A673 (cell line): ENCODE measurements at regions not wholly inside any gene's neighbourhood (a gene's known extent, or its start where the extent isn't known, plus 50 kb on each side); places are given as distances from the start of the nearest gene placed in this dataset.

Experiments used
- BruUV-seq: library from RNA; stranded (reverse); fragments of 400-500 nt; replicated peaks from 2 replicates; lab custom pipeline; 2021; lab: Mats Ljungman, UMichigan
- CTCF ChIA-PET: fragments of 300-600 bp; sonication (Branson Sonifier 250); formaldehyde crosslinking; loops from one replicate; lab custom pipeline; 2022; ENCODE audit warnings: antibody characterized with exemption; lab: Charles Lee
- POLR2A ChIA-PET: fragments of 300-600 bp; sonication (Branson Sonifier 250); formaldehyde crosslinking; loops from one replicate; lab custom pipeline; 2022; ENCODE audit warnings: antibody characterized with exemption; ENCODE audit not compliant: low non-redundant PET; lab: Charles Lee
- DNase-seq: peaks from one replicate; pipeline ENCODE4 v3.0.0-alpha.2; 2015; ENCODE audit warnings: low spot score
- H3K27ac ChIP-seq: fragments of 200-600 bp; sonication (generic); 2 replicates; pipeline ENCODE4 v1.5.1; 2016; ENCODE audit warnings: mixed run types, low read depth, mild to moderate bottlenecking, mixed read lengths, antibody characterized with exemption, low read length; ENCODE audit not compliant: poor library complexity, severe bottlenecking
- H3K27me3 ChIP-seq: fragments of 200-600 bp; sonication (generic); replicated peaks from 2 replicates; pipeline ENCODE4 v1.6.1; 2017; ENCODE audit warnings: mixed run types, low read depth, mild to moderate bottlenecking, mixed read lengths, antibody characterized with exemption, low read length; ENCODE audit not compliant: insufficient read depth, poor library complexity
- H3K36me3 ChIP-seq: fragments of 200-600 bp; sonication (generic); 2 replicates; pipeline ENCODE4 v1.6.1; 2016; ENCODE audit warnings: mixed run types, mild to moderate bottlenecking, mixed read lengths, antibody characterized with exemption, low read length; ENCODE audit not compliant: insufficient read depth, poor library complexity, severe bottlenecking
- H3K4me1 ChIP-seq: fragments of 200-600 bp; sonication (generic); 2 replicates; pipeline ENCODE4 v1.6.1; 2017; ENCODE audit warnings: mixed run types, mild to moderate bottlenecking, mixed read lengths, antibody characterized with exemption, low read length; ENCODE audit not compliant: insufficient read depth, poor library complexity, severe bottlenecking
- H3K4me3 ChIP-seq: fragments of 200-600 bp; sonication (generic); 2 replicates; pipeline ENCODE4 v1.5.1; 2016; ENCODE audit warnings: low read depth, mixed run types, mild to moderate bottlenecking, mixed read lengths, low read length; ENCODE audit not compliant: poor library complexity, severe bottlenecking
- H3K9me3 ChIP-seq: fragments of 200-600 bp; sonication (generic); 2 replicates; pipeline ENCODE4 v1.6.1; 2016; ENCODE audit warnings: mixed run types, low read depth, mild to moderate bottlenecking, mixed read lengths, antibody characterized with exemption, low read length; ENCODE audit not compliant: poor library complexity, severe bottlenecking
- EZH2 ChIP-seq: fragments of 200-600 bp; sonication (generic); IDR thresholded peaks from 2 replicates; pipeline ENCODE4 v1.6.1; 2017; ENCODE audit warnings: borderline replicate concordance, low read depth, mild to moderate bottlenecking, mixed read lengths, antibody characterized with exemption, low read length; ENCODE audit not compliant: poor library complexity, severe bottlenecking
- intact Hi-C: fragments of 100-400 bp; cut with micrococcal nuclease; formaldehyde crosslinking; loops from one replicate; pipeline ENCODE4 v1.10.0; 2022; ENCODE audit not compliant: unreplicated experiment
- TF ChIP-seq, protein P1 (sequence below): fragments of 300-800, 200-600 bp; sonication (generic); conservative IDR thresholded peaks from 2 replicates; pipeline ENCODE4 v1.5.1; 2017; ENCODE audit warnings: low read depth, mild to moderate bottlenecking, antibody characterized with exemption, low read length, moderate library complexity, mixed read lengths

DNA sequence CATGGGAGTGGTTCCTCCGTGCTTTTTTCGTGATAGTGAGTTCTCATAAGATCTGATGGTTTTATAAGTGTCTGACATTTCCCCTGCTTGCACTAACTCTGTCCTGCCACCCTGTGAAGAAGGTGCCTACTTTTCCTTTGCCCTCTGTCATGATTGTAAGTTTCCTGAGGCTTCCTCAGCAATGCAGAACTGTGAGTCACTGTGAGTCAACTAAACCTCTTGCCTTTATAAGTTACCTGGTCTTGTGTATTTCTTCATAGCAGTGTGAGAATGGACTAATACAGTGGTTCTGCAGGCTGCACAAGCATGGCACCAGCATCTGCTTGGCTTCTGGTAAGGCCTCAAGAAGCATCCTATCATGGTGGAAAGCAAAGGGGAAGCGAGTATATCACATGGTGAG, 1144.6 kb downstream of the SORCS3 start:
- Histone ChIP-seq H3K4me1 (no peaks in the 10 kb centered on the region), H3K36me3 (no peaks in the 10 kb centered on the region), H3K9me3 (peaks cover 14% of the 10 kb centered on the region), H3K27ac (no peak overlapping the region), H3K27me3 (no peaks in the 10 kb centered on the region), H3K4me3 (no peak overlapping the region)
- TF ChIP-seq EZH2: no peak
- TF ChIP-seq, protein P1, sequence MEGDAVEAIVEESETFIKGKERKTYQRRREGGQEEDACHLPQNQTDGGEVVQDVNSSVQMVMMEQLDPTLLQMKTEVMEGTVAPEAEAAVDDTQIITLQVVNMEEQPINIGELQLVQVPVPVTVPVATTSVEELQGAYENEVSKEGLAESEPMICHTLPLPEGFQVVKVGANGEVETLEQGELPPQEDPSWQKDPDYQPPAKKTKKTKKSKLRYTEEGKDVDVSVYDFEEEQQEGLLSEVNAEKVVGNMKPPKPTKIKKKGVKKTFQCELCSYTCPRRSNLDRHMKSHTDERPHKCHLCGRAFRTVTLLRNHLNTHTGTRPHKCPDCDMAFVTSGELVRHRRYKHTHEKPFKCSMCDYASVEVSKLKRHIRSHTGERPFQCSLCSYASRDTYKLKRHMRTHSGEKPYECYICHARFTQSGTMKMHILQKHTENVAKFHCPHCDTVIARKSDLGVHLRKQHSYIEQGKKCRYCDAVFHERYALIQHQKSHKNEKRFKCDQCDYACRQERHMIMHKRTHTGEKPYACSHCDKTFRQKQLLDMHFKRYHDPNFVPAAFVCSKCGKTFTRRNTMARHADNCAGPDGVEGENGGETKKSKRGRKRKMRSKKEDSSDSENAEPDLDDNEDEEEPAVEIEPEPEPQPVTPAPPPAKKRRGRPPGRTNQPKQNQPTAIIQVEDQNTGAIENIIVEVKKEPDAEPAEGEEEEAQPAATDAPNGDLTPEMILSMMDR: no peak
- intact Hi-C loops: no loop called here
- no TSS peak for BruUV-seq
- ChIA-PET CTCF (no interaction called here), POLR2A (no interaction called here)
- no peak for DNase-seq

- no peak overlapping the region for H3K27ac ChIP-seq
- H3K27me3 ChIP-seq: no peaks in the 10 kb centered on the region
- ChIA-PET POLR2A (no interaction called here), CTCF (no interaction called here)
- no peaks in the 10 kb centered on the region for H3K4me1 ChIP-seq
- no peak for DNase-seq
- H3K4me3 ChIP-seq: no peak overlapping the region
- H3K9me3 ChIP-seq: peaks cover 14% of the 10 kb centered on the region
- no TSS peak for BruUV-seq
- TF ChIP-seq EZH2: no peak
- TF ChIP-seq, protein P1: no peak
- intact Hi-C loops: no loop called here
- no peaks in the 10 kb centered on the region for H3K36me3 ChIP-seq
These were observed 1142.9 kb downstream of the SORCS3 start for GRCh38 chr10:105783936-105784483.

DNA sequence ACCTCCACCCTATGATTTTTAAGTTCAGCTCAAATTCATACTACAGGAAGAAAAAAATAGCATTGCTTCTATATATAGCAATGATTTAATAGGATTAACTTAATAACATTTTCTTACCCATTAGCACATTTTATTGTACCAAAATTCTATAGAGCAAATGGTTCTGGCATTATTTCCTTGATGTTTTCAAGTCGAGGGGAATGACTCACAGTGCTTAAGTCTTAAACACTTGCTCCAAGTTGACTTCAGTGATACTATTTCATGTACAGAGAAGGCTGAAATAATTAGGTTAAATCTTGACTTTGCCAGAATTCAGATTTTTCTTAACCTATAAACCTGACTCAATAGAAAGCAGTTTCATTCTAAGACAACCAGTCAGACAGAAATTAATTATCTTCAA, 1133.8 kb downstream of the SORCS3 start:
- Histone ChIP-seq H3K27ac (no peak overlapping the region), H3K4me3 (no peak overlapping the region), H3K4me1 (peaks cover 10% of the 10 kb centered on the region), H3K9me3 (no peaks in the 10 kb centered on the region), H3K27me3 (no peaks in the 10 kb centered on the region), H3K36me3 (no peaks in the 10 kb centered on the region)
- intact Hi-C loops: no loop called here
- TF ChIP-seq, protein P1: no peak
- TF ChIP-seq EZH2: no peak
- CTCF ChIA-PET: no interaction called here
- BruUV-seq: no TSS peak
- DNase-seq: peak; percentile 76
- POLR2A ChIA-PET: no interaction called here
